Central memory CD4-positive, alpha-beta T cell (primary cell): ENCODE measurements at regions not wholly inside any gene's neighbourhood (a gene's known extent, or its start where the extent isn't known, plus 50 kb on each side); places are given as distances from the start of the nearest gene placed in this dataset.

Experiments used
- DNase-seq: peaks from one replicate; pipeline ENCODE4 v3.0.0; 2022

- peak; percentile 31 for DNase-seq
These were observed 333.6 kb downstream of the TMEM121 start for GRCh38 chr14:105859717-105860614.

GRCh38 chr14:105860615-105861580 is 334.5 kb downstream of the TMEM121 start:
- DNase-seq = no peak

- no peak for DNase-seq
These were observed 335.6 kb downstream of the TMEM121 start for GRCh38 chr14:105861985-105862465.

- no peak for DNase-seq
These were observed 336.3 kb downstream of the TMEM121 start for GRCh38 chr14:105862581-105863239.

GRCh38 chr14:105863296-105864108 is 337.1 kb downstream of the TMEM121 start:
- no peak for DNase-seq

- no peak for DNase-seq
These were observed 337.7 kb downstream of the TMEM121 start for GRCh38 chr14:105864116-105864515.

GRCh38 chr14:105864651-105865265 is 338.4 kb downstream of the TMEM121 start:
- DNase-seq = no peak

- no peak for DNase-seq
These were observed 339.0 kb downstream of the TMEM121 start for GRCh38 chr14:105865266-105865903.

- DNase-seq = no peak
These were observed 339.8 kb downstream of the TMEM121 start for GRCh38 chr14:105865904-105866840.

- DNase-seq = no peak
These were observed 340.5 kb downstream of the TMEM121 start for GRCh38 chr14:105866841-105867321.

GRCh38 chr14:105867961-105868599 is 341.7 kb downstream of the TMEM121 start:
- DNase-seq = no peak

GRCh38 chr14:105871590-105871989 is 345.2 kb downstream of the TMEM121 start:
- no peak for DNase-seq

GRCh38 chr14:105873870-105874512 is 347.6 kb downstream of the TMEM121 start:
- DNase-seq = no peak

GRCh38 chr14:105876158-105876557 is 349.8 kb downstream of the TMEM121 start:
- DNase-seq = no peak

- no peak for DNase-seq
These were observed 350.4 kb downstream of the TMEM121 start for GRCh38 chr14:105876829-105877228.

- no peak for DNase-seq
These were observed 351.3 kb downstream of the TMEM121 start for GRCh38 chr14:105877645-105878044.

GRCh38 chr14:105878125-105878524 is 351.7 kb downstream of the TMEM121 start:
- no peak for DNase-seq

- DNase-seq = no peak
These were observed 352.2 kb downstream of the TMEM121 start for GRCh38 chr14:105878554-105878953.
